ENCODE measurements at regions not wholly inside any gene's neighbourhood (a gene's known extent, or its start where the extent isn't known, plus 50 kb on each side); places are given as distances from the start of the nearest gene placed in this dataset.

DNA sequence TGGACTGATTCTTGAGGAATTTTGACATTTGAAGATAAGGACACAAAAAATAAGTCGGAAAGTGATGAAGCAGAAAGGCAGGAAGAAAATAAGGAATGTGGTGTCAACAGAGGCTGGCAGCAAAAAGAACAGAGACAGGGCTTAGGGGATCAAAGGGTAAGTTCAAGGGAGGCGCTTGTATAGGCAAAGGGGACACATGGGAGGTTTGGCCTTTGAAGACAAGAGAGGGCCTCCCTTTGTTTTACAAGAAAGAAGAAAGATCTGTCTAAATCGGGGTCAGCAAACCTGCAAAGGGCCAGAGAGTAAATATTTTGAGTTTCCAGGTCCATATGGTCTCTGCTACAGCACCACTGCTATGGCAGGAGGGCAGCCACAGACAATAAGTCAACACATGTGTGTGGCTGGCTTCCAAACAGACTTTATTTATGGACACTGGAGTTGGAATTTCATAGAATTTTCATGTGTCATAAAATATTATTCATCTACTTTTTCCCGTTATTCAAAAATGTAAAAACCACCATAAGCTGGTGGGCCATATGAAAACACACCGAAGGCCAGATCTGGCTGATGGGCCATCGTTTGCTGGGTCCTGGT, 112.0 kb upstream of the FBXL7 start:
- no peaks in the 10 kb centered on the region for H3K4me1 ChIP-seq (ENCODE audit: insufficient read depth, low read length, poor library complexity, severe bottlenecking)
- CTCF ChIA-PET = no interaction called here
- intact Hi-C loops (cut with micrococcal nuclease; ENCODE audit: unreplicated experiment) = no loop called here
- H3K4me3 ChIP-seq (ENCODE audit: low read depth, low read length, poor library complexity, severe bottlenecking) = no peak overlapping the region
- no peaks in the 10 kb centered on the region for H3K36me3 ChIP-seq (ENCODE audit: insufficient read depth, low read length, poor library complexity, severe bottlenecking)
- DNase-seq (ENCODE audit: low spot score) = no peak
- no peaks in the 10 kb centered on the region for H3K9me3 ChIP-seq (ENCODE audit: low read depth, low read length, poor library complexity, severe bottlenecking)
- BruUV-seq (replicated peaks) = no TSS peak
- POLR2A ChIA-PET (ENCODE audit: low non-redundant PET) = no interaction called here
- TF ChIP-seq CTCF (conservative IDR thresholded peaks at IDR 0.05; ENCODE audit: low read depth, low read length) = no peak
- no peak for TF ChIP-seq EZH2 (IDR thresholded peaks at IDR 0.05; ENCODE audit: borderline replicate concordance, low read depth, low read length, poor library complexity, severe bottlenecking)
- H3K27ac ChIP-seq (ENCODE audit: low read depth, low read length, poor library complexity, severe bottlenecking) = no peak overlapping the region
- no peaks in the 10 kb centered on the region for H3K27me3 ChIP-seq (replicated peaks; ENCODE audit: insufficient read depth, low read depth, low read length, poor library complexity)

GRCh38 chr5:15386122-15386521, 113.9 kb upstream of the FBXL7 start:
- DNase-seq (ENCODE audit: low spot score) = no peak
- ChIA-PET CTCF (no interaction called here), POLR2A (ENCODE audit: low non-redundant PET) (no interaction called here)
- no peaks in the 10 kb centered on the region for H3K9me3 ChIP-seq (ENCODE audit: low read depth, low read length, poor library complexity, severe bottlenecking)
- H3K36me3 ChIP-seq (ENCODE audit: insufficient read depth, low read length, poor library complexity, severe bottlenecking) = no peaks in the 10 kb centered on the region
- no peak overlapping the region for H3K4me3 ChIP-seq (ENCODE audit: low read depth, low read length, poor library complexity, severe bottlenecking)
- no peaks in the 10 kb centered on the region for H3K27me3 ChIP-seq (replicated peaks; ENCODE audit: insufficient read depth, low read depth, low read length, poor library complexity)
- H3K27ac ChIP-seq (ENCODE audit: low read depth, low read length, poor library complexity, severe bottlenecking) = no peak overlapping the region
- intact Hi-C loops (cut with micrococcal nuclease; ENCODE audit: unreplicated experiment) = no loop called here
- BruUV-seq (replicated peaks) = no TSS peak
- H3K4me1 ChIP-seq (ENCODE audit: insufficient read depth, low read length, poor library complexity, severe bottlenecking) = no peaks in the 10 kb centered on the region
- TF ChIP-seq CTCF (conservative IDR thresholded peaks at IDR 0.05; ENCODE audit: low read depth, low read length) = no peak
- no peak for TF ChIP-seq EZH2 (IDR thresholded peaks at IDR 0.05; ENCODE audit: borderline replicate concordance, low read depth, low read length, poor library complexity, severe bottlenecking)

DNA sequence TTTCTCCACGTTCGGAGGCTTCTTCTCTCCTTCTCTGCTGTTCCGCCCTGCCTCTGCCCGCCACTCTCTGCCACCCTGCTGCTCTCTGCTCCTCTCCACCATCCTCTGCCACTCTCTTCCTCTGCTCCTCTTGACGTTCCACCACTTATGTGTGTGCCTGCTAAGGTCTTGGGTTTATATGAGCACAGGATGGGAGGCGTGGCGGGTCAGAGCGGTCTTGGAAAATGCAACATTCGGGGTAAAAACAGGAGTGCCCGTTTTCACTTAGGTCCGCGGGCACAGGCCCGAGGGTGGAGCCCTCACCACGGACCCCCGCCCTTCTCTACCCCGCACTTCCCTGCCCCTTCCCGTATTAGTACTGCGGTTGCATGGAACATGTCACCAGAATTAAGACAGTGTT, 114.4 kb upstream of the FBXL7 start:
- Histone ChIP-seq H3K27ac (ENCODE audit: low read depth, low read length, poor library complexity, severe bottlenecking) (no peak overlapping the region), H3K4me3 (ENCODE audit: low read depth, low read length, poor library complexity, severe bottlenecking) (no peak overlapping the region), H3K9me3 (ENCODE audit: low read depth, low read length, poor library complexity, severe bottlenecking) (no peaks in the 10 kb centered on the region), H3K4me1 (ENCODE audit: insufficient read depth, low read length, poor library complexity, severe bottlenecking) (no peaks in the 10 kb centered on the region), H3K27me3 (replicated peaks; ENCODE audit: insufficient read depth, low read depth, low read length, poor library complexity) (no peaks in the 10 kb centered on the region), H3K36me3 (ENCODE audit: insufficient read depth, low read length, poor library complexity, severe bottlenecking) (no peaks in the 10 kb centered on the region)
- no TSS peak for BruUV-seq (replicated peaks)
- intact Hi-C loops (cut with micrococcal nuclease; ENCODE audit: unreplicated experiment) = no loop called here
- ChIA-PET POLR2A (ENCODE audit: low non-redundant PET) (no interaction called here), CTCF (no interaction called here)
- no peak for DNase-seq (ENCODE audit: low spot score)
- TF ChIP-seq EZH2 (IDR thresholded peaks at IDR 0.05; ENCODE audit: borderline replicate concordance, low read depth, low read length, poor library complexity, severe bottlenecking) = no peak
- TF ChIP-seq CTCF (conservative IDR thresholded peaks at IDR 0.05; ENCODE audit: low read depth, low read length) = no peak
